ENCODE measurements at regions not wholly inside any gene's neighbourhood (a gene's known extent, or its start where the extent isn't known, plus 50 kb on each side); places are given as distances from the start of the nearest gene placed in this dataset.

GRCh38 chr15:69720536-69720935 is 267.9 kb downstream of the RPLP1 start:
- TF ChIP-seq CTCF (optimal IDR thresholded peaks at IDR 0.05 in 1 of 3, IDR thresholded peaks at IDR 0.05 in 1 of 3, conservative IDR thresholded peaks at IDR 0.05 in 1 of 3; ENCODE audit: extremely low read depth in 1 of 3, insufficient read depth in 2 of 3, low read length in 3 of 3), result no peak
- no peak for TF ChIP-seq EZH2 (IDR thresholded peaks at IDR 0.05; ENCODE audit: low read length)
- no peak for DNase-seq (ENCODE audit: low read depth, low spot score)
- Histone ChIP-seq H2AFZ (ENCODE audit: control insufficient read depth, low read length) (no peak overlapping the region), H3K4me2 (ENCODE audit: control insufficient read depth, extremely low read depth, insufficient read depth, low read depth, low read length) (no peak overlapping the region), H3K9ac (ENCODE audit: control insufficient read depth, extremely low read depth, insufficient read depth, low read length) (no peak overlapping the region), H3K9me3 (ENCODE audit: control insufficient read depth, low read depth, low read length) (no peaks in the 10 kb centered on the region), H3K9me1 (ENCODE audit: control insufficient read depth, extremely low read depth, insufficient read depth, low read length) (no peaks in the 10 kb centered on the region), H3K4me1 (ENCODE audit: control insufficient read depth, extremely low read depth, insufficient read depth, low read length) (peaks cover 7% of the 10 kb centered on the region), H3K36me3 (ENCODE audit: control insufficient read depth in 2 of 2, extremely low read depth in 1 of 2, insufficient read depth in 2 of 2, low read length in 2 of 2) (no peaks in the 10 kb centered on the region), H3K4me3 (ENCODE audit: control insufficient read depth in 2 of 3, extremely low read depth in 1 of 3, insufficient read depth in 2 of 3, low read depth in 1 of 3, low read length in 3 of 3) (no peak overlapping the region), H3K79me2 (ENCODE audit: control insufficient read depth, insufficient read depth, low read length) (no peaks in the 10 kb centered on the region), H3K27ac (ENCODE audit: control insufficient read depth, insufficient read depth, low read length) (no peak overlapping the region), H4K20me1 (ENCODE audit: control insufficient read depth, extremely low read depth, insufficient read depth, low read length) (no peaks in the 10 kb centered on the region), H3K27me3 (ENCODE audit: control insufficient read depth, extremely low read depth, insufficient read depth, low read length) (peaks cover 59% of the 10 kb centered on the region)
- dilution Hi-C loops (cut with MboI; ENCODE audit: extremely low pct_ligation_motif_present, low sequenced_read_pairs), result no loop called here
- no peak for FAIRE-seq

- Histone ChIP-seq H3K27ac (ENCODE audit: control insufficient read depth, insufficient read depth, low read length) (no peak overlapping the region), H4K20me1 (ENCODE audit: control insufficient read depth, extremely low read depth, insufficient read depth, low read length) (no peaks in the 10 kb centered on the region), H3K36me3 (ENCODE audit: control insufficient read depth in 2 of 2, extremely low read depth in 1 of 2, insufficient read depth in 2 of 2, low read length in 2 of 2) (no peaks in the 10 kb centered on the region), H3K9ac (ENCODE audit: control insufficient read depth, extremely low read depth, insufficient read depth, low read length) (no peak overlapping the region), H2AFZ (ENCODE audit: control insufficient read depth, low read length) (no peak overlapping the region), H3K79me2 (ENCODE audit: control insufficient read depth, insufficient read depth, low read length) (no peaks in the 10 kb centered on the region), H3K4me2 (ENCODE audit: control insufficient read depth, extremely low read depth, insufficient read depth, low read depth, low read length) (no peak overlapping the region), H3K27me3 (ENCODE audit: control insufficient read depth, extremely low read depth, insufficient read depth, low read length) (peaks cover 73% of the 10 kb centered on the region), H3K9me3 (ENCODE audit: control insufficient read depth, low read depth, low read length) (no peaks in the 10 kb centered on the region), H3K4me1 (ENCODE audit: control insufficient read depth, extremely low read depth, insufficient read depth, low read length) (peaks cover 7% of the 10 kb centered on the region), H3K9me1 (ENCODE audit: control insufficient read depth, extremely low read depth, insufficient read depth, low read length) (no peaks in the 10 kb centered on the region), H3K4me3 (ENCODE audit: control insufficient read depth in 2 of 3, extremely low read depth in 1 of 3, insufficient read depth in 2 of 3, low read depth in 1 of 3, low read length in 3 of 3) (no peak overlapping the region)
- TF ChIP-seq CTCF (optimal IDR thresholded peaks at IDR 0.05 in 1 of 3, IDR thresholded peaks at IDR 0.05 in 1 of 3, conservative IDR thresholded peaks at IDR 0.05 in 1 of 3; ENCODE audit: extremely low read depth in 1 of 3, insufficient read depth in 2 of 3, low read length in 3 of 3), result no peak
- no peak for TF ChIP-seq EZH2 (IDR thresholded peaks at IDR 0.05; ENCODE audit: low read length)
- dilution Hi-C loops (cut with MboI; ENCODE audit: extremely low pct_ligation_motif_present, low sequenced_read_pairs), result no loop called here
- FAIRE-seq, result no peak
- DNase-seq (ENCODE audit: low read depth, low spot score), result no peak
These were observed 270.3 kb downstream of the RPLP1 start for GRCh38 chr15:69722924-69723323.

Data from keratinocyte (primary cell).